Cardiac fibroblast (primary cell): ENCODE measurements at regions not wholly inside any gene's neighbourhood (a gene's known extent, or its start where the extent isn't known, plus 50 kb on each side); places are given as distances from the start of the nearest gene placed in this dataset.

Experiments
- DNase-seq, 2 donors: peaks; one replicate each; pipeline versions ENCODE4 v3.0.0 to v3.0.0-alpha.2; 2010; ENCODE audit warnings: low read depth in 2 of 2
- H3K4me3 ChIP-seq, 2 donors: replicated peaks in 1 of 2; 1 replicate in 1 of 2; 2 replicates in 1 of 2; pipeline ENCODE4 v1.5.1; 2011; ENCODE audit warnings: low read depth in 2 of 2, low read length in 2 of 2, mild to moderate bottlenecking in 2 of 2, moderate library complexity in 1 of 2
- TF ChIP-seq, protein P1 (sequence below): IDR thresholded peaks from one replicate; pipeline ENCODE4 v1.5.1; 2011; ENCODE audit warnings: low read depth, mild to moderate bottlenecking, low read length, inconsistent platforms

GRCh38 chr5:85479849-85480248 is 1095.2 kb upstream of the EDIL3 start:
- H3K4me3 ChIP-seq = no peak overlapping the region
- TF ChIP-seq, protein P1, sequence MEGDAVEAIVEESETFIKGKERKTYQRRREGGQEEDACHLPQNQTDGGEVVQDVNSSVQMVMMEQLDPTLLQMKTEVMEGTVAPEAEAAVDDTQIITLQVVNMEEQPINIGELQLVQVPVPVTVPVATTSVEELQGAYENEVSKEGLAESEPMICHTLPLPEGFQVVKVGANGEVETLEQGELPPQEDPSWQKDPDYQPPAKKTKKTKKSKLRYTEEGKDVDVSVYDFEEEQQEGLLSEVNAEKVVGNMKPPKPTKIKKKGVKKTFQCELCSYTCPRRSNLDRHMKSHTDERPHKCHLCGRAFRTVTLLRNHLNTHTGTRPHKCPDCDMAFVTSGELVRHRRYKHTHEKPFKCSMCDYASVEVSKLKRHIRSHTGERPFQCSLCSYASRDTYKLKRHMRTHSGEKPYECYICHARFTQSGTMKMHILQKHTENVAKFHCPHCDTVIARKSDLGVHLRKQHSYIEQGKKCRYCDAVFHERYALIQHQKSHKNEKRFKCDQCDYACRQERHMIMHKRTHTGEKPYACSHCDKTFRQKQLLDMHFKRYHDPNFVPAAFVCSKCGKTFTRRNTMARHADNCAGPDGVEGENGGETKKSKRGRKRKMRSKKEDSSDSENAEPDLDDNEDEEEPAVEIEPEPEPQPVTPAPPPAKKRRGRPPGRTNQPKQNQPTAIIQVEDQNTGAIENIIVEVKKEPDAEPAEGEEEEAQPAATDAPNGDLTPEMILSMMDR = no peak
- no peak for DNase-seq

- no peak overlapping the region for H3K4me3 ChIP-seq
Measured at GRCh38 chr5:85484982-85485574, 1100.4 kb upstream of the EDIL3 start.

GRCh38 chr5:85488295-85488694 is 1103.6 kb upstream of the EDIL3 start:
- no peak for DNase-seq
- H3K4me3 ChIP-seq = no peak overlapping the region
- TF ChIP-seq, protein P1 = no peak

More at GRCh38 chr5:85484982-85485574, 1100.4 kb upstream of the EDIL3 start:
- TF ChIP-seq, protein P1 = no peak
- DNase-seq = no peak

DNA sequence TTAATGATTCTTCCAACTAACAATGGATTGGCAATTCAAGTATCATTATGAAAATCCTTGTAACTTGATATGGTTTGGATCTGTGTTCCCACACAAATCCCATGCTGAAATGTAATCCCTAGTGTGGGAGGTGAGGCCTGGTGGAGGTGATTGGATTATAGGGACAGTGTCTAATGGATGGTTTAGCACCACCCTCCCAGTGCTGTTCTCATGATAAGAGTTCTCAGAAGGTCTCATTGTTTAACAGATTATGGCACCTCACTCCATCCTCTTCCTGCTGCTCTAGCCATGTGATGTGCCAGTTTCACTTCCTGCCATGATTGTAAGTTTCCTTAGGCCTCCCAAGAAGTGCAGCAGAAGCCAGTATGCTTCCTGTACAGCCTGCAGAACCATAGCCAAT is 1116.2 kb upstream of the EDIL3 start:
- DNase-seq = no peak
- TF ChIP-seq, protein P1 = no peak

DNA sequence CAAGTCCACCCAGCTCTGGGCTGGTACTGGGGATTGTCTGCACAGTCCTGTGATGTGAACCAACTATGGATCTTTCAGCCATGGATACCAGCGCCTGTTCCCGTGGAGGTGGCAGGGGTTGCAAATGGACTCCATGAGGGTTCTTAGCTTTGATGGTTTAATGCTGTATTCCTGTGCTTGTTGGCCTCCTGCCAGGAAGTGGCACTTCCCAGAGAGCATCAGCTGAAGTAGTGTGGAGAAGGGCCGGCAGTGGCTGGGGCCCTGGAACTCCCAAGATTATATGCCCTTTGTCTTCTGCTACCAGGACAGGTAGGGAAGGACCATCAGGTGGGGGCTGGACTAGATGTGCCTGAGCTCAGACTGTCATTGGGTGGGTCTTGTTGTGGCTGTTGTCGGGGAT is 1104.8 kb upstream of the COX7C start:
- TF ChIP-seq, protein P1 = no peak
- no peak overlapping the region for H3K4me3 ChIP-seq
- no peak for DNase-seq

More for the DNA sequence above, 1116.2 kb upstream of the EDIL3 start:
- no peak overlapping the region for H3K4me3 ChIP-seq

DNA sequence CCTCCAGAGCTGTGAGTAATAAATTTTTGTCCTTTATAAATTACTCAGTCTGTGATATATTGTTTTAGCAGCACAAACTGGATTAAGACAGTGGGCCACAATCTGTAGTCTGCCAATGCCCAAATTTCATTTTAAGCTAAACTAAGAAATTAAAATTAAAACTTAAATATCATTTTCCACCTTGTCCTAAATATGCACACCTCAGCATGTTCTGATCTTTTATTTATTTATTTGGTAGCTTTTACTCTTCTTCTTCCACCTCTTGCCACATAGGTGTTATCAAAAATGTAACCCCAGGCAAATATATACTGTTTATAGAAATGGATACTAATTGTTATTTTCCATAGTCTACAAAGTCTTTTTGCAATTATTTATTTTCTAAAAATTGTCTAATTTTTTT is 1102.2 kb upstream of the COX7C start:
- no peak for DNase-seq
- TF ChIP-seq, protein P1 = no peak
- no peak overlapping the region for H3K4me3 ChIP-seq

- DNase-seq = no peak
- TF ChIP-seq, protein P1 = no peak
- no peak overlapping the region for H3K4me3 ChIP-seq
Measured at GRCh38 chr5:85517386-85517785, 1100.4 kb upstream of the COX7C start.
